ENCODE measurements at regions not wholly inside any gene's neighbourhood (a gene's known extent, or its start where the extent isn't known, plus 50 kb on each side); places are given as distances from the start of the nearest gene placed in this dataset.

DNA sequence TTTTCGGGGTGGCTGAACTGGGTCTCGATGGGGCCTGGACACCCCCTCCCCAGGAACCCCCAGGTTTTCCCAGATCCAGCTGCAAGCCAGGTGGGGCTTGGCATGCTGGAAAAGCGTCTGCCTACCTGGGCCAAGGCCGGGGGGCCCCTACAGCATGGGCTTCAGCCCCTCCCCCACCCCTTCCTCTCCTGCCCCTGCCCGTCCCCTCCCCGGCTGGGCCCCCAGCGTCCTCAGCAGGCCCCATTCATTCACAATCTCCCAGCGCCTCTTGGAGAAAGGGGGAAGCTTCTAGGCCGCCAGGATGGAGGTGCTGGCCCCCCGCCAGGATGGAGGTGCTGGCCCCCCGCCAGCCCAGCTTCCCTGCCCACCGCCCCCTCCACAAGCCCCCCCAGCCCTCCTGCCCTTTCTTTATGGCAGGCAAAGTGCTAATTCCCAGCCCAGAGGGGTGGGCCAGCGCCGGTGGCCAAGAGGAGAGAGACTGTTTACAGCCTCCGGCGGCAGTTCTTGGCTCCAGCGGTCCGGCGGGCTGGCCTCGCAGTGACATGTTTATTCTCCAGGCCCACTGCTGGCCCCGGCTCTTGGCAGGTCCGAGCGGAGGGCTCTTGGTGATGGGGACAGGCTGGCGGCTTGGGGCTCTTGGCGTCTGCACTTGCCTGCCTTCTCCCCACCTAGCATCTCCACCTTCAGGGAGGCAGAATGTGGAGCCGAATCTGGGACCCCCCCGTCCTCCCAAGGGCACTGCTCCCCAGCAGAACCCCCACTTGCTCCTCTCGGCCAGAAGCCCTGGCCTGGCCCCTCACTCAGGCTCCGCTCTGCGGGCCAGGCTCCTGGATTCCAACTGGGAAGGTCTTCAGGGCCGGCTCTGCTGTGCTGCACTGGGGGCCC, 94.4 kb upstream of the CIBAR2 start:
- H3K9me3 ChIP-seq (ENCODE audit: insufficient read depth, low read length), result no peaks in the 10 kb centered on the region
- no peaks in the 10 kb centered on the region for H3K36me3 ChIP-seq (replicated peaks; ENCODE audit: low read depth, low read length)
- H3K4me1 ChIP-seq (ENCODE audit: low read length), result no peaks in the 10 kb centered on the region
- H3K4me2 ChIP-seq (ENCODE audit: low read length), result no peak overlapping the region
- no peaks in the 10 kb centered on the region for H3K79me2 ChIP-seq (ENCODE audit: low read length)
- no peak overlapping the region for H3K27ac ChIP-seq (ENCODE audit: low read length)
- H2AFZ ChIP-seq (ENCODE audit: low read depth, low read length), result no peak overlapping the region
- H3K27me3 ChIP-seq (ENCODE audit: low read depth, low read length), result no peaks in the 10 kb centered on the region
- no peak for TF ChIP-seq EZH2phosphoT487 (IDR thresholded peaks at IDR 0.05; ENCODE audit: low read depth)
- TF ChIP-seq, protein P1, sequence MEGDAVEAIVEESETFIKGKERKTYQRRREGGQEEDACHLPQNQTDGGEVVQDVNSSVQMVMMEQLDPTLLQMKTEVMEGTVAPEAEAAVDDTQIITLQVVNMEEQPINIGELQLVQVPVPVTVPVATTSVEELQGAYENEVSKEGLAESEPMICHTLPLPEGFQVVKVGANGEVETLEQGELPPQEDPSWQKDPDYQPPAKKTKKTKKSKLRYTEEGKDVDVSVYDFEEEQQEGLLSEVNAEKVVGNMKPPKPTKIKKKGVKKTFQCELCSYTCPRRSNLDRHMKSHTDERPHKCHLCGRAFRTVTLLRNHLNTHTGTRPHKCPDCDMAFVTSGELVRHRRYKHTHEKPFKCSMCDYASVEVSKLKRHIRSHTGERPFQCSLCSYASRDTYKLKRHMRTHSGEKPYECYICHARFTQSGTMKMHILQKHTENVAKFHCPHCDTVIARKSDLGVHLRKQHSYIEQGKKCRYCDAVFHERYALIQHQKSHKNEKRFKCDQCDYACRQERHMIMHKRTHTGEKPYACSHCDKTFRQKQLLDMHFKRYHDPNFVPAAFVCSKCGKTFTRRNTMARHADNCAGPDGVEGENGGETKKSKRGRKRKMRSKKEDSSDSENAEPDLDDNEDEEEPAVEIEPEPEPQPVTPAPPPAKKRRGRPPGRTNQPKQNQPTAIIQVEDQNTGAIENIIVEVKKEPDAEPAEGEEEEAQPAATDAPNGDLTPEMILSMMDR (IDR thresholded peaks at IDR 0.05; ENCODE audit: low read depth, low read length), result no peak
- H3K9ac ChIP-seq (ENCODE audit: low read length), result no peak overlapping the region
- H4K20me1 ChIP-seq (ENCODE audit: insufficient read depth, low read length), result no peaks in the 10 kb centered on the region
- no peak overlapping the region for H3K4me3 ChIP-seq (ENCODE audit: low read length)

- H3K4me3 ChIP-seq (ENCODE audit: low read length), result no peak overlapping the region
- no peaks in the 10 kb centered on the region for H4K20me1 ChIP-seq (ENCODE audit: insufficient read depth, low read length)
- no peak overlapping the region for H3K9ac ChIP-seq (ENCODE audit: low read length)
- no peaks in the 10 kb centered on the region for H3K36me3 ChIP-seq (replicated peaks; ENCODE audit: low read depth, low read length)
- no peaks in the 10 kb centered on the region for H3K79me2 ChIP-seq (ENCODE audit: low read length)
- no peak overlapping the region for H2AFZ ChIP-seq (ENCODE audit: low read depth, low read length)
- TF ChIP-seq, protein P1 (IDR thresholded peaks at IDR 0.05; ENCODE audit: low read depth, low read length), result no peak
- TF ChIP-seq EZH2phosphoT487 (IDR thresholded peaks at IDR 0.05; ENCODE audit: low read depth), result no peak
- H3K27me3 ChIP-seq (ENCODE audit: low read depth, low read length), result no peaks in the 10 kb centered on the region
- no peaks in the 10 kb centered on the region for H3K9me3 ChIP-seq (ENCODE audit: insufficient read depth, low read length)
- no peak overlapping the region for H3K27ac ChIP-seq (ENCODE audit: low read length)
- H3K4me2 ChIP-seq (ENCODE audit: low read length), result no peak overlapping the region
- H3K4me1 ChIP-seq (ENCODE audit: low read length), result no peaks in the 10 kb centered on the region
Observed at GRCh38 chr16:85207357-85207921, 95.2 kb upstream of the CIBAR2 start.

GRCh38 chr16:85208181-85208580, 95.9 kb upstream of the CIBAR2 start:
- no peak overlapping the region for H2AFZ ChIP-seq (ENCODE audit: low read depth, low read length)
- no peaks in the 10 kb centered on the region for H3K36me3 ChIP-seq (replicated peaks; ENCODE audit: low read depth, low read length)
- TF ChIP-seq, protein P1 (IDR thresholded peaks at IDR 0.05; ENCODE audit: low read depth, low read length), result no peak
- TF ChIP-seq EZH2phosphoT487 (IDR thresholded peaks at IDR 0.05; ENCODE audit: low read depth), result no peak
- H3K79me2 ChIP-seq (ENCODE audit: low read length), result no peaks in the 10 kb centered on the region
- H4K20me1 ChIP-seq (ENCODE audit: insufficient read depth, low read length), result no peaks in the 10 kb centered on the region
- H3K27me3 ChIP-seq (ENCODE audit: low read depth, low read length), result no peaks in the 10 kb centered on the region
- no peak overlapping the region for H3K4me3 ChIP-seq (ENCODE audit: low read length)
- H3K4me1 ChIP-seq (ENCODE audit: low read length), result no peaks in the 10 kb centered on the region
- no peaks in the 10 kb centered on the region for H3K9me3 ChIP-seq (ENCODE audit: insufficient read depth, low read length)
- H3K27ac ChIP-seq (ENCODE audit: low read length), result no peak overlapping the region
- no peak overlapping the region for H3K4me2 ChIP-seq (ENCODE audit: low read length)
- H3K9ac ChIP-seq (ENCODE audit: low read length), result no peak overlapping the region

- no peak overlapping the region for H3K27ac ChIP-seq (ENCODE audit: low read length)
- H2AFZ ChIP-seq (ENCODE audit: low read depth, low read length), result no peak overlapping the region
- no peak overlapping the region for H3K4me2 ChIP-seq (ENCODE audit: low read length)
- H4K20me1 ChIP-seq (ENCODE audit: insufficient read depth, low read length), result no peaks in the 10 kb centered on the region
- TF ChIP-seq, protein P1 (IDR thresholded peaks at IDR 0.05; ENCODE audit: low read depth, low read length), result no peak
- TF ChIP-seq EZH2phosphoT487 (IDR thresholded peaks at IDR 0.05; ENCODE audit: low read depth), result no peak
- no peak overlapping the region for H3K9ac ChIP-seq (ENCODE audit: low read length)
- H3K27me3 ChIP-seq (ENCODE audit: low read depth, low read length), result no peaks in the 10 kb centered on the region
- no peaks in the 10 kb centered on the region for H3K36me3 ChIP-seq (replicated peaks; ENCODE audit: low read depth, low read length)
- no peak overlapping the region for H3K4me3 ChIP-seq (ENCODE audit: low read length)
- H3K9me3 ChIP-seq (ENCODE audit: insufficient read depth, low read length), result no peaks in the 10 kb centered on the region
- no peaks in the 10 kb centered on the region for H3K79me2 ChIP-seq (ENCODE audit: low read length)
- no peaks in the 10 kb centered on the region for H3K4me1 ChIP-seq (ENCODE audit: low read length)
Observed at GRCh38 chr16:85208643-85209520, 96.6 kb upstream of the CIBAR2 start.
